SHP77 (cell line): ENCODE measurements at regions not wholly inside any gene's neighbourhood (a gene's known extent, or its start where the extent isn't known, plus 50 kb on each side); places are given as distances from the start of the nearest gene placed in this dataset.
"Not testable (repeated sequence)": the region's sequence is repeated elsewhere in the genome, so short reads cannot be mapped to it uniquely, and the experiment has no call there.

Experiments used
- DNase-seq, 2 experiments: peaks; one replicate each; lab custom pipeline; 2025; lab: John Stamatoyannopoulos, UW

GRCh38 chrX:93468075-93468474, 205.3 kb downstream of the NAP1L3 start:
- DNase-seq = no peak

GRCh38 chrX:93466383-93466782, 207.0 kb downstream of the NAP1L3 start:
- no peak for DNase-seq

DNA sequence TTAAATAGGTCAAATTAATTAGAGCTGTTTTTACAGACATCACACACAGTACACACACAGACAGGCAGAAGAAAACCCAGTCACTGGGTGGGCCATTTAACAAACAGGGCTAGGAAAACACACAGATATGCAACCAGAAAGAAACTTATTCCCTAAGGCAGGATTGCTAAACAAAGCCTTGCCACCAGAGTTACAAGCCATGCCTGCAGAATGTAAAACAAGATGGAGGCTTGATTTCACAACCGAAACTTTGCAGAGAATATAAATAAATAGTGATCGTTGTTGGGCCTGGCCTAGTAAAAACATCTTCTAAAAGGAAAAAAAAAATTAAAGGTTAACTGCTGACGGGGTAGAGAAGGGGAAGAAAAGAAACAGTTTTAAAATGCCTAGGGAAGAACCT, 212.3 kb downstream of the NAP1L3 start:
- no peak for DNase-seq

- no peak for DNase-seq
These were observed 218.9 kb downstream of the NAP1L3 start for GRCh38 chrX:93454509-93454908.

GRCh38 chrX:93434721-93435120, 238.7 kb downstream of the NAP1L3 start:
- not testable (repeated sequence) for DNase-seq

DNA sequence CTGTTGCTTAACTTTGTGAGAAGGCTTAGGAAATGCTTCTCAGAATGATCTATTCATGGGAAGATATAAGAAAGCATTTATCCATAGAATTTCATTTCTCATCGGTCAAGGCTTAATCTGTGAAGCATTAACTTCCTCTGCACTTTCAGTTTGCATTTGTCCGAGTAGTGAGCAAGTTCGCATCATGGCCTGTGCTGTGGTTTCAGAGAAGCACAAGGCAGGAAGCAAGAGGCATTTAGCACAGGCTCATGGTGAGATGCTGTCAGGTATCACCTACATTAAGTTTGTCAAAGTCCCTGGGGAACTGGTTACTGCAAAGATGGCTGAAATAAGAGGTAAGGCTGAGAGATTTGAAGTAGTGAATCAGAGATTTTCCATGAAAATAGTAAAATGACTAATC, 244.9 kb downstream of the NAP1L3 start:
- DNase-seq = no peak

DNA sequence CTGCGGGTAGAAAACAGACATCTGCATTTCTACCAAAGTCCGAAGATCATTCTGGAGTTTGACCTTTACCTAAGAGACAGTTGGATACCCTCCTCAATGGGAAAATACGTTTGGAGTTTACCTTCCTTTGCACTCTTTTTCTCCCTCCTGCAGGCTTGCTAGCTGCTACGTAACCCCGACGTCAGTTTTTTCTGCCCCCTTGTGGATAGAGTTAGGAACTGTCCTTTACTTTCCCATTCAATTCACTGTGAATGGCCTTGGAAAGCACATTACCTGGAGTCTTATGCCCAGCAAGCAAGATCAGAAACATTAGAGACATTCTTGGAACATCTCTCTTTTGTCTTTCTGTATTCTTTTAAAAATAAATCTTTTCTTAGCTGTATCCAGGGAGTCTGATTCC, 250.7 kb downstream of the NAP1L3 start:
- peak; percentile 6 to 26 for DNase-seq

DNA sequence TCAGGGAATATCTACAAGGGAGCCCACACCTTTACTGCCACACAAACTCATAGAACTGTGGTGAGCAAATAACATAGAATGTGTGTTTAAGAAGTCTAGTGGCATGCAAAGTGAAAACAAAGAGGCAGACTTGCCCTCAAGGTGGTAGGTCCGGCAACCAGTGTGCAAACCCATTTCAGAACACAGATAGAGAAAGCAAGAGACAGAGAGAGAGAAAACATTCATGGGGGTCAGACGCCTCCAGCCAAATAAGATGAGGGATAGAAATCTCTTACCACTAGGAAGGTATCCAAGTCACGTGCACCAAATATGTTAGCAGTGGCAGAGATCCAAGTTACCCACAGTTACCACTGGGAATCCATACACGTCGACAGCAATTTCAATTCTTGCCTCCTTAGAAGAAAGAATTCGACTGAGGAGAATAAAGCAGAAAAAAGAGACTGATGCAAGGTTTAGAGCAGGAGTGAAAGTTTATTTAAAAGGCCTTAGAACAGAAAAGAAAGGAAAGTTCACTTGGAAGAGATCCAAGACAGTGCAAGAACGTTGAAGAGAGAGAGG, 252.8 kb downstream of the NAP1L3 start:
- DNase-seq = no peak

GRCh38 chrX:93420090-93420489, 253.3 kb downstream of the NAP1L3 start:
- no peak for DNase-seq

- DNase-seq = no peak
These were observed 253.7 kb downstream of the NAP1L3 start for GRCh38 chrX:93419642-93420041.

- DNase-seq = no peak
These were observed 269.3 kb downstream of the NAP1L3 start for GRCh38 chrX:93404121-93404520.

DNA sequence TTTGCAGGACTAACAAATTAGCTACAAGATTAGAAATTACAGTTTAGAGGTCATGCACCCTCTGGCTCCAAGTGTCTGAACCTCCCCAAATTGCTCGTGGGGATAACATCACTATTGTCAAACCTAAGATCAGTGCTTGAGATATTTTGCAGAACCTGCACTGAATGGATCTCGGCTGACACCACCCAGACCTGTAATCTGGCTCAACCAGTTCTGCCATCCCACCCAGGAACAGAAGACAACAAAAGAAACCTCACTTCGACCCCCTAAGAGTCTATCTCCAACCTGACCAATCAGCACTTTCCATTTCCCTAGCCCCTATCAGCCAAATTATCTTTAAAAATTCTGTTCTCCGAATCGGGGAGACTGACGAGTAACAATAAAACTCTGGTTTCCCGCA, 318.7 kb downstream of the NAP1L3 start:
- DNase-seq = no peak

GRCh38 chrX:93346309-93346708, 327.1 kb downstream of the NAP1L3 start:
- DNase-seq = no peak

GRCh38 chrX:93344287-93344686, 329.1 kb downstream of the NAP1L3 start:
- DNase-seq = not testable (repeated sequence)

GRCh38 chrX:93332329-93332728, 341.0 kb downstream of the NAP1L3 start:
- no peak for DNase-seq

DNA sequence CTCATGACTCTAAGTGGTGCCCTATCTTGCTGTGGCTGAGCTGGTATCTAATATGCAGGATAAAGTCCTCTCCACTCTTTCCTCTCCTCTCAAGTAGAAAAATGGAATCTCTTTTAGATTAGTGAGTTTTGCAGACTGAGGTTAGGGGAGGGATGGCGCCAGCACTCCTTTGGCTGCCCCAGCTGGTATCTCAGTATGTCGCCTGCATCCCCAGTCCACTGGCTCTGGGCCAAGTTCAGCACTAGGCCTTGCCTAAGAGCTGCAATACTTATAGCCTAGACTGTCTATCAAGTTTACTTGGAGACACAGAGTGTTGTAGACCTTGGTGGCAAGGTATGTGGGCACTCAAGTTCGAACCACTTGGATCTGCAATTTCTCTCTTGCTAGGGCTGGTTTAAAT, 351.3 kb downstream of the NAP1L3 start:
- no peak for DNase-seq

DNA sequence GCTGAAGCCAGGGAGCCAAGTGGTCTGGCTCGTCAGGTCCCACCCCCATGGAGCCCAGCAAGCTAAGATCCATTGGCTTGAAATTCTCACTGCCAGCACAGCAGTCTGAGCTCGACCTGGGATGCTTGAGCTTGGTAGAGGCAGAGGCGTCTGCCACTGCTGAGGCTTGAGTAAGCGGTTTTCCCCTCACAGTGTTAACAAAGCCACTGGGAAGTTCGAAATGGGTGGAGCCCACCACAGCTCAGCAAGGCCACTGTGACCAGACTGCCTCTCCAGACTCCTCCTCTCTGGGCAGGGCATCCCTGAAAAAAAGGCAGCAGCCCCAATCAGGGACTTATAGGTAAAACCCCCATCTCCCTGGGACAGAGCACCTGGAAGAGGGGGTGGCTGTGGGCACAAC, 353.8 kb downstream of the NAP1L3 start:
- no peak for DNase-seq
